ENCODE measurements at regions not wholly inside any gene's neighbourhood (a gene's known extent, or its start where the extent isn't known, plus 50 kb on each side); places are given as distances from the start of the nearest gene placed in this dataset.

DNA sequence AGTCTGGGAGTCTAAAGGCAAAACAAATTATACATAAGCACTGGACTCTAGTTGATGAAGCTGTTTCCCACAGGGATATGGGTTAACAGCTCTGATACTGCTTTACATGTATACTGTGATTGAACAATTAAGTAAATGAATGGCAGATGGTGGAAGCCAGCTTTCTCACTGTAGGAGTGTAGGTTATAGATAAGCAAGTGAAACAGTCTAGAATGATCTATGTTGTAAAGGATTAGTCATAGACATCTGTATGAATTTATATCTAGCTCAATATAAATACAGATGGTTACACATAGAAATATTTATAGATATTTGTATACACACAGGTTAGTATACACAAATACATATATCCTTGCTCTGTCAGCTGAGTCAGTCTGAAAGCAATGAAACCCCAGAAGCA, 276.1 kb downstream of the PPARGC1A start:
- H4K20me1 ChIP-seq (ENCODE audit: insufficient read depth): no peaks in the 10 kb centered on the region
- no peak overlapping the region for H3K4me2 ChIP-seq (ENCODE audit: low read length)
- H3F3A ChIP-seq (ENCODE audit: insufficient read depth, low read length, poor library complexity, severe bottlenecking): no peaks in the 10 kb centered on the region
- no peaks in the 10 kb centered on the region for H3K9me2 ChIP-seq (ENCODE audit: insufficient read depth, low read length)
- H3K9ac ChIP-seq (ENCODE audit: low read length): no peak overlapping the region
- no peaks in the 10 kb centered on the region for H3K79me2 ChIP-seq (replicated peaks; ENCODE audit: insufficient read depth, low read length)
- no peaks in the 10 kb centered on the region for H3K9me3 ChIP-seq (ENCODE audit: low read length)
- no peak overlapping the region for H2AFZ ChIP-seq (ENCODE audit: low read depth, low read length)
- H3K27me3 ChIP-seq (ENCODE audit: insufficient read depth, low read depth, low read length): no peaks in the 10 kb centered on the region
- TF ChIP-seq MXI1 (conservative IDR thresholded peaks at IDR 0.05; ENCODE audit: poor library complexity, severe bottlenecking) (no peak), CTCF (IDR thresholded peaks at IDR 0.05; ENCODE audit: poor library complexity, severe bottlenecking) (no peak), TAF1 (IDR thresholded peaks at IDR 0.05; ENCODE audit: low read depth) (no peak), POLR2AphosphoS5 (IDR thresholded peaks at IDR 0.05) (no peak), EP300 (conservative IDR thresholded peaks at IDR 0.05; ENCODE audit: poor library complexity, severe bottlenecking) (no peak), RAD21 (conservative IDR thresholded peaks at IDR 0.05) (no peak), EZH2 (IDR thresholded peaks at IDR 0.05; ENCODE audit: borderline replicate concordance, insufficient read depth, low read length, poor library complexity, severe bottlenecking) (no peak), SMC3 (conservative IDR thresholded peaks at IDR 0.05; ENCODE audit: poor library complexity) (no peak)
- TF ChIP-seq, protein P1, sequence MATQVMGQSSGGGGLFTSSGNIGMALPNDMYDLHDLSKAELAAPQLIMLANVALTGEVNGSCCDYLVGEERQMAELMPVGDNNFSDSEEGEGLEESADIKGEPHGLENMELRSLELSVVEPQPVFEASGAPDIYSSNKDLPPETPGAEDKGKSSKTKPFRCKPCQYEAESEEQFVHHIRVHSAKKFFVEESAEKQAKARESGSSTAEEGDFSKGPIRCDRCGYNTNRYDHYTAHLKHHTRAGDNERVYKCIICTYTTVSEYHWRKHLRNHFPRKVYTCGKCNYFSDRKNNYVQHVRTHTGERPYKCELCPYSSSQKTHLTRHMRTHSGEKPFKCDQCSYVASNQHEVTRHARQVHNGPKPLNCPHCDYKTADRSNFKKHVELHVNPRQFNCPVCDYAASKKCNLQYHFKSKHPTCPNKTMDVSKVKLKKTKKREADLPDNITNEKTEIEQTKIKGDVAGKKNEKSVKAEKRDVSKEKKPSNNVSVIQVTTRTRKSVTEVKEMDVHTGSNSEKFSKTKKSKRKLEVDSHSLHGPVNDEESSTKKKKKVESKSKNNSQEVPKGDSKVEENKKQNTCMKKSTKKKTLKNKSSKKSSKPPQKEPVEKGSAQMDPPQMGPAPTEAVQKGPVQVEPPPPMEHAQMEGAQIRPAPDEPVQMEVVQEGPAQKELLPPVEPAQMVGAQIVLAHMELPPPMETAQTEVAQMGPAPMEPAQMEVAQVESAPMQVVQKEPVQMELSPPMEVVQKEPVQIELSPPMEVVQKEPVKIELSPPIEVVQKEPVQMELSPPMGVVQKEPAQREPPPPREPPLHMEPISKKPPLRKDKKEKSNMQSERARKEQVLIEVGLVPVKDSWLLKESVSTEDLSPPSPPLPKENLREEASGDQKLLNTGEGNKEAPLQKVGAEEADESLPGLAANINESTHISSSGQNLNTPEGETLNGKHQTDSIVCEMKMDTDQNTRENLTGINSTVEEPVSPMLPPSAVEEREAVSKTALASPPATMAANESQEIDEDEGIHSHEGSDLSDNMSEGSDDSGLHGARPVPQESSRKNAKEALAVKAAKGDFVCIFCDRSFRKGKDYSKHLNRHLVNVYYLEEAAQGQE (IDR thresholded peaks at IDR 0.05; ENCODE audit: borderline replicate concordance): no peak
- H3K4me3 ChIP-seq (ENCODE audit: low read length): no peak overlapping the region
- H3K27ac ChIP-seq (ENCODE audit: low read length): no peak overlapping the region
- no peaks in the 10 kb centered on the region for H3K36me3 ChIP-seq (ENCODE audit: insufficient read depth, low read length)

- H2AFZ ChIP-seq (ENCODE audit: low read depth, low read length): no peak overlapping the region
- H3K27me3 ChIP-seq (ENCODE audit: insufficient read depth, low read depth, low read length): no peaks in the 10 kb centered on the region
- no peak overlapping the region for H3K27ac ChIP-seq (ENCODE audit: low read length)
- no peaks in the 10 kb centered on the region for H3K9me2 ChIP-seq (ENCODE audit: insufficient read depth, low read length)
- H3F3A ChIP-seq (ENCODE audit: insufficient read depth, low read length, poor library complexity, severe bottlenecking): no peaks in the 10 kb centered on the region
- H4K20me1 ChIP-seq (ENCODE audit: insufficient read depth): no peaks in the 10 kb centered on the region
- H3K9me3 ChIP-seq (ENCODE audit: low read length): no peaks in the 10 kb centered on the region
- no peak for TF ChIP-seq EZH2 (IDR thresholded peaks at IDR 0.05; ENCODE audit: borderline replicate concordance, insufficient read depth, low read length, poor library complexity, severe bottlenecking)
- no peak for TF ChIP-seq MXI1 (conservative IDR thresholded peaks at IDR 0.05; ENCODE audit: poor library complexity, severe bottlenecking)
- TF ChIP-seq CTCF (IDR thresholded peaks at IDR 0.05; ENCODE audit: poor library complexity, severe bottlenecking): no peak
- no peak for TF ChIP-seq SMC3 (conservative IDR thresholded peaks at IDR 0.05; ENCODE audit: poor library complexity)
- no peak for TF ChIP-seq EP300 (conservative IDR thresholded peaks at IDR 0.05; ENCODE audit: poor library complexity, severe bottlenecking)
- TF ChIP-seq RAD21 (conservative IDR thresholded peaks at IDR 0.05): no peak
- TF ChIP-seq, protein P1 (IDR thresholded peaks at IDR 0.05; ENCODE audit: borderline replicate concordance): no peak
- no peak for TF ChIP-seq POLR2AphosphoS5 (IDR thresholded peaks at IDR 0.05)
- TF ChIP-seq TAF1 (IDR thresholded peaks at IDR 0.05; ENCODE audit: low read depth): no peak
- no peak overlapping the region for H3K9ac ChIP-seq (ENCODE audit: low read length)
- no peaks in the 10 kb centered on the region for H3K79me2 ChIP-seq (replicated peaks; ENCODE audit: insufficient read depth, low read length)
- no peak overlapping the region for H3K4me2 ChIP-seq (ENCODE audit: low read length)
- no peak overlapping the region for H3K4me3 ChIP-seq (ENCODE audit: low read length)
- no peaks in the 10 kb centered on the region for H3K36me3 ChIP-seq (ENCODE audit: insufficient read depth, low read length)
Measured at GRCh38 chr4:23602720-23603119, 287.1 kb downstream of the PPARGC1A start.

Data from neural cell (in vitro differentiated cells).